Neural crest cell (in vitro differentiated cells): ENCODE measurements at regions not wholly inside any gene's neighbourhood (a gene's known extent, or its start where the extent isn't known, plus 50 kb on each side); places are given as distances from the start of the nearest gene placed in this dataset.
A peak's percentile ranks its signal among the peaks of the same experiment; 100 is the strongest.

Source experiments
- DNase-seq: peaks from one replicate; pipeline ENCODE4 v3.0.0; 2021; ENCODE audit warnings: low read depth, mixed read lengths, low spot score
- H3K27ac Mint-ChIP-seq: one replicate; pipeline ENCODE4 v1.8.0; 2021; ENCODE audit warnings: mild to moderate bottlenecking, mixed read lengths; ENCODE audit not compliant: unreplicated experiment
- H3K27me3 Mint-ChIP-seq: 2 replicates; pipeline ENCODE4 v1.8.0; 2021; ENCODE audit warnings: low read depth, mild to moderate bottlenecking, mixed read lengths
- H3K36me3 Mint-ChIP-seq: 2 replicates; pipeline ENCODE4 v1.8.0; 2021; ENCODE audit warnings: low read depth, mild to moderate bottlenecking, mixed read lengths
- H3K4me1 Mint-ChIP-seq: 2 replicates; pipeline ENCODE4 v1.8.0; 2021; ENCODE audit warnings: mixed read lengths
- H3K4me3 Mint-ChIP-seq: one replicate; pipeline ENCODE4 v1.8.0; 2021; ENCODE audit warnings: mild to moderate bottlenecking, mixed read lengths
- H3K9me3 Mint-ChIP-seq: 2 replicates; pipeline ENCODE4 v1.8.0; 2021; ENCODE audit warnings: mixed read lengths
- CTCF ChIP-seq: fragments of 200-600 bp; sonication (generic); conservative IDR thresholded peaks from 2 replicates; pipeline ENCODE4 v1.5.0; 2021; ENCODE audit warnings: antibody characterized with exemption, mild to moderate bottlenecking

GRCh38 chr5:68419637-68420452 lies 204.3 kb downstream of the PIK3R1 start:
- Mint-ChIP-seq H3K27ac (peak overlapping the region; percentile 23), H3K9me3 (no peaks in the 10 kb centered on the region), H3K4me3 (no peak overlapping the region), H3K36me3 (no peaks in the 10 kb centered on the region), H3K27me3 (no peaks in the 10 kb centered on the region), H3K4me1 (peaks cover 52% of the 10 kb centered on the region)
- no peak for DNase-seq
- TF ChIP-seq CTCF: no peak

- Mint-ChIP-seq H3K36me3 (no peaks in the 10 kb centered on the region), H3K9me3 (no peaks in the 10 kb centered on the region), H3K27me3 (no peaks in the 10 kb centered on the region), H3K4me1 (peaks cover 52% of the 10 kb centered on the region), H3K27ac (peak overlapping the region; percentile 79), H3K4me3 (no peak overlapping the region)
- DNase-seq: no peak
- no peak for TF ChIP-seq CTCF
Observed at GRCh38 chr5:68420476-68421344, 205.2 kb downstream of the PIK3R1 start.

DNA sequence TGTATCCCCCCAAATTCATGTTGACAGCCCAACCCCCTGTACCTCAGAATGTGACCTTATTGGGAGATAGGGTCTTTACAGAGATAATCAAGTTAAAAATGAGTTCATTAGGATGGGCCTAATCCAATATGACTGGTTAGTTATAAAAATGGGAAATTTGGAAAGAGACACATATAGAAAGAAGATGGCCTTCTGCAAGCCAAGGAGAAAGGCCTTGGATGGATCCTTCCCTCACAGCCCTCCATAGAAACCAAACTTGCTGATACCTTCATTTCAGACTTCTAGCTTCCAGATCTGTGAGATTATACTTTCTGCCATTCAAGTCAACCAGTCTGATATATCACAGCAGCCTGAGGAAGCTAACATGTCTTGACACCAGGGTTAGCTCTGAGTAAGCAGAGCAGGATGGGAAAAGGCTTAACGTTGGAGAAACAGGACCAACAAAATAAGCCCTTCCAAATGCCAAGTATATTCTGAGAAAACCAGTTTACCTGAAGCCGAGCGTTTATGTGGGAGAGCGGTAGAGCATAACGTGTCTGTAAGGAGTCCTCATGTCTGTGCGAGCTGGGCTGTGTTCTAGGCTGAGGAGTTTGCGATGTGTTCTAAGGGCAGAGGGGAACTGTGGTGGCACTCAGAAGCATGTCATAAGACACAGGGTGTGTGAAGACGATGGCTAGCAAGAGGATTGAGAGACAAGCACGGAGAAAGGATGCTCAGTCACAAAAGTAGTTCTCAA lies 206.1 kb downstream of the PIK3R1 start:
- no peak for DNase-seq
- Mint-ChIP-seq H3K9me3 (no peaks in the 10 kb centered on the region), H3K4me3 (no peak overlapping the region), H3K27ac (no peak overlapping the region), H3K27me3 (no peaks in the 10 kb centered on the region), H3K36me3 (no peaks in the 10 kb centered on the region), H3K4me1 (peaks cover 45% of the 10 kb centered on the region)
- TF ChIP-seq CTCF: no peak

GRCh38 chr5:68423154-68423811 lies 207.7 kb downstream of the PIK3R1 start:
- no peak for TF ChIP-seq CTCF
- no peak for DNase-seq
- Mint-ChIP-seq H3K36me3 (no peaks in the 10 kb centered on the region), H3K4me3 (no peak overlapping the region), H3K4me1 (peaks cover 42% of the 10 kb centered on the region), H3K27me3 (no peaks in the 10 kb centered on the region), H3K27ac (no peak overlapping the region), H3K9me3 (no peaks in the 10 kb centered on the region)
